ENCODE measurements at regions not wholly inside any gene's neighbourhood (a gene's known extent, or its start where the extent isn't known, plus 50 kb on each side); places are given as distances from the start of the nearest gene placed in this dataset.

DNA sequence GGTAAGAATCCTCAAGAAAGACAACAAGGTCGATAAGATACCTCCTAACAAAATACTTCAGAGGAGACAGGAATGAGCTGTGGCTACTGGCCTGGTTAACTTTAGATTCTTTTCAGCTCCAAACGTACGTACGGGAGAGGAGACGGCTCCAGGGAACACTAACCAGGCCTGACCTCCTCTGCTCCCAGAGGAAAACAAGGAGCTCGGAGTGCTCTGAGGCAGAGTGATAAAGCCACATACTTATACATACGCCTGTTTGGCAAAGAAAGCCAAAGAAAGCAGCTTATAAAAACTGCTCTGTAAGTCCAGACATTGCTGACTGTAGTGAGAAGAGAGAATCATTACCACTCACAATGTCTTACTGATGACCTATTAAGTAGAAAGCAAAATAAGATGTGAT lies 263.9 kb downstream of the MZT1 start:
- DNase-seq (peak in 1 of 5 donors; percentile 19), ATAC-seq (peak; percentile 32 to 80 (median 67))
- intact Hi-C loops (cut with DNase I), result no loop called here
- H3K9me3 ChIP-seq, result no peaks in the 10 kb centered on the region
- 16 to 22% (median 19%) methylated on average over 7 of the region's 7 CpGs for WGBS, 4 donors
- H3K27me3 ChIP-seq, result no peaks in the 10 kb centered on the region
- H3K4me3 ChIP-seq, result no peak overlapping the region
- H3K36me3 ChIP-seq, result no peaks in the 10 kb centered on the region
- peak overlapping the region in 1 of 12 donors; percentile 58 for H3K27ac ChIP-seq
- TF ChIP-seq, protein P1, sequence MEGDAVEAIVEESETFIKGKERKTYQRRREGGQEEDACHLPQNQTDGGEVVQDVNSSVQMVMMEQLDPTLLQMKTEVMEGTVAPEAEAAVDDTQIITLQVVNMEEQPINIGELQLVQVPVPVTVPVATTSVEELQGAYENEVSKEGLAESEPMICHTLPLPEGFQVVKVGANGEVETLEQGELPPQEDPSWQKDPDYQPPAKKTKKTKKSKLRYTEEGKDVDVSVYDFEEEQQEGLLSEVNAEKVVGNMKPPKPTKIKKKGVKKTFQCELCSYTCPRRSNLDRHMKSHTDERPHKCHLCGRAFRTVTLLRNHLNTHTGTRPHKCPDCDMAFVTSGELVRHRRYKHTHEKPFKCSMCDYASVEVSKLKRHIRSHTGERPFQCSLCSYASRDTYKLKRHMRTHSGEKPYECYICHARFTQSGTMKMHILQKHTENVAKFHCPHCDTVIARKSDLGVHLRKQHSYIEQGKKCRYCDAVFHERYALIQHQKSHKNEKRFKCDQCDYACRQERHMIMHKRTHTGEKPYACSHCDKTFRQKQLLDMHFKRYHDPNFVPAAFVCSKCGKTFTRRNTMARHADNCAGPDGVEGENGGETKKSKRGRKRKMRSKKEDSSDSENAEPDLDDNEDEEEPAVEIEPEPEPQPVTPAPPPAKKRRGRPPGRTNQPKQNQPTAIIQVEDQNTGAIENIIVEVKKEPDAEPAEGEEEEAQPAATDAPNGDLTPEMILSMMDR (IDR thresholded peaks at IDR 0.05), result no peak
- TF ChIP-seq POLR2A (IDR thresholded peaks at IDR 0.05), result no peak
- peaks cover 0 to 16% (median 0%) of the 10 kb centered on the region in 12 donors for H3K4me1 ChIP-seq

DNA sequence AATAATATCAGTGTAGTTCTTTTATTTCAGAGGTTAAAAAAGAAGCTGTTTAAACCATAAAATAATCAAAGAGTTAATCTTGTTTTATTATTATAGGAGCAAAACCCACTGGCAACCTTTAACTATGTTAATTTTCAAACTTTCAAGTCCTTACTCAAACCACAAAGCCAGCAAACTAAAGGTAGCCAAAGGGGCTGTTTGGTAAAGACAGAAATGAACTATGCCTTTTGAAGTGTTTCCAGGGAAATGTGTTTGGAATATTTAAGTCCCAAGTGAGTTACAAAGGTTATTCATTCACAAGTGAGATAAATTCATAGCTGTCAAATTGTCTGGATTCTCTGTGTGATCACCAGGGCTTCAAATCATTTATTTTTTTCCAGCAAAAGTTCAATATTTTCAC lies 264.7 kb downstream of the MZT1 start:
- no peaks in the 10 kb centered on the region for H3K36me3 ChIP-seq
- DNase-seq (no peak), ATAC-seq (no peak)
- H3K4me1 ChIP-seq, result peaks cover 0 to 16% (median 0%) of the 10 kb centered on the region in 12 donors
- H3K4me3 ChIP-seq, result no peak overlapping the region
- no peaks in the 10 kb centered on the region for H3K9me3 ChIP-seq
- peak overlapping the region in 1 of 12 donors; percentile 58 for H3K27ac ChIP-seq
- no peaks in the 10 kb centered on the region for H3K27me3 ChIP-seq
- intact Hi-C loops (cut with DNase I), result no loop called here
- TF ChIP-seq, protein P1 (IDR thresholded peaks at IDR 0.05), result no peak
- TF ChIP-seq POLR2A (IDR thresholded peaks at IDR 0.05), result no peak

DNA sequence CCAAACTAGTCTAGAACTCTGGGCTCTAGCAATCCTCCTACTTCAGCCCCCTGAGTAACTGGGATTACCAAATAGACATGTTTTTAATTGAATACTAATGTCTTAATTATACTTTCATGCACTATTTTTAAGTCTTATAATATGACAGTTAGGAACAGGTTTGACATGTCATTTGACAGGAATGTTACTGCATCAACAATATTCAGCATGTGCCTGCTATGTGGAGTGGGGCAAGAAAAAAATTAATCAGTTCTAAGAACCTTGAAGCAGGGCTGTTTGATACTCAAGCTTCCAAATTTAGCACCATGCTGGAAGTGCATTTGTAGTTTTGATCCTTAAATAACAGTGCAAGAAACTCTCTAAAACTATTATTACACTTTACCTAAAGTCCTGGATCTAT lies 265.3 kb downstream of the MZT1 start:
- ATAC-seq, result no peak

DNA sequence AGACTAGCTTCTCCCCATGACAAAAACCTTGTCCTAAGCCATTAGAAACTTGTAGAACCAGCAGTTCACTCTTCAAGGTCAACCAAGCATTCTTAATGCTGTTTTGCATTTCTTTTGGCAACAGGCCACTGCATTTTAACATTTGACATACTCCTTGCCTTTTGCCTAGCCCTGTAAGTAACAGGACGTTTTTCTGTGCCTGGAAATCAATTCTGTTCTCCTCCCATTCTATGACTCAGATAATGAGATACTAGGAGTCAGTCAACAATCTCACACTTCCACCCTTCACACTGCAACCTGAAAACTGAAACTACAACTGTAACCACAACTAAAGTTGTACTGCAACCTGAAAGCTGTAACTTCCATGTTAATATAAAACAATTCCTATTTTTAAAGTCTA lies 268.7 kb downstream of the MZT1 start:
- Histone ChIP-seq H3K4me1 (peaks cover 0 to 12% (median 0%) of the 10 kb centered on the region in 12 donors), H3K9me3 (peaks cover 0 to 4% (median 0%) of the 10 kb centered on the region in 12 donors), H3K4me3 (no peak overlapping the region), H3K27ac (no peak overlapping the region), H3K36me3 (no peaks in the 10 kb centered on the region), H3K27me3 (no peaks in the 10 kb centered on the region)
- ATAC-seq, result no peak
- DNase-seq, result no peak
- intact Hi-C loops (cut with DNase I), result no loop called here
- 5 to 20% (median 11%) methylated on average over 1 of the region's 1 CpG for WGBS, 4 donors
- TF ChIP-seq POLR2A (IDR thresholded peaks at IDR 0.05), result no peak
- TF ChIP-seq, protein P1 (IDR thresholded peaks at IDR 0.05), result no peak

More for the DNA sequence above, 265.3 kb downstream of the MZT1 start:
- H3K27ac ChIP-seq, result no peak overlapping the region
- no peaks in the 10 kb centered on the region for H3K27me3 ChIP-seq
- no peaks in the 10 kb centered on the region for H3K9me3 ChIP-seq
- H3K4me3 ChIP-seq, result no peak overlapping the region
- DNase-seq, result no peak
- H3K4me1 ChIP-seq, result peaks cover 0 to 16% (median 0%) of the 10 kb centered on the region in 12 donors
- no peaks in the 10 kb centered on the region for H3K36me3 ChIP-seq
- no peak for TF ChIP-seq POLR2A (IDR thresholded peaks at IDR 0.05)
- TF ChIP-seq, protein P1 (IDR thresholded peaks at IDR 0.05), result no peak
- intact Hi-C loops (cut with DNase I), result no loop called here

All from heart left ventricle (tissue), 16 donors.